Activated naive CD4-positive, alpha-beta T cell treated with anti-CD3 and anti-CD28 coated beads, Interleukin-2, amount 50 U/mL, for 16 hours (primary cell): ENCODE measurements at regions not wholly inside any gene's neighbourhood (a gene's known extent, or its start where the extent isn't known, plus 50 kb on each side); places are given as distances from the start of the nearest gene placed in this dataset.

Experiments used
- DNase-seq: peaks from one replicate; pipeline ENCODE4 v3.0.0-alpha.2; 2020

DNA sequence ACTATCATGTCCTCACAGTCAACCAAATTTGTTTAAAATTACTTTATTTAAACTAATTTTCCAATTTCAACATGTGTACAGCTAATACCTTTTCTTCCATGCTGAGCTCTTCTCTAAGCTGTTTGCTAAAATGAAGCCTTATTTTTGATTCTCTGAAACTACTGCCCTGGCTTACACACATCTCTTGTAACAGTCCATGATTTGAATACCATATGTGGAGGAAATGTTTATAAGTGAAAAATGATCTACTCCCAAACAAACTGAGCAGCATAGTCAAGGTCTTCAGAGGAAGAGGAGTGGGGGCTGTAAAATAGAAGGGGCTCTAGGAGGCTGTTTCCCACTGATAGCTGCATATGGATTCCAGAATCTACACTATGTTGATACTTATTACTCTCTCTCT, 188.7 kb downstream of the ANKRD50 start:
- no peak for DNase-seq

DNA sequence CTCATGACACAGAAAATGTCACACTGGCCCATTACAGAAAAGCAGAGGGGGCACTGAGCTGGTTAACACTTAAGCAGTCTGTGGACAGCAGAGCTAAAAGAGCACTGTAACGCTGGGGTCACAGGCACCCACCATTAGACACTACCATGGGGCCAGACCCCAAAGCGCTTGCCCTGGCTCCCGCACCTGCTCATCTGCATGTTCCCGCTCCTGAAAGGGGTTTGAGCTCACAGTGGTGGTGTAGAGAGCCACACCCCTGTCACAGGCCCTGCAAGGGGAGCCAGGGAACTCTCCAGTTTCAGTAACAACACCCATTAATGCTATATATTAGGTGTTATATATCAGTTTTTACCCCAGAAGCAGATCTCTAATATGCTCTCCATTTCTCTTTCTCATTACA, 187.0 kb downstream of the ANKRD50 start:
- DNase-seq = no peak

DNA sequence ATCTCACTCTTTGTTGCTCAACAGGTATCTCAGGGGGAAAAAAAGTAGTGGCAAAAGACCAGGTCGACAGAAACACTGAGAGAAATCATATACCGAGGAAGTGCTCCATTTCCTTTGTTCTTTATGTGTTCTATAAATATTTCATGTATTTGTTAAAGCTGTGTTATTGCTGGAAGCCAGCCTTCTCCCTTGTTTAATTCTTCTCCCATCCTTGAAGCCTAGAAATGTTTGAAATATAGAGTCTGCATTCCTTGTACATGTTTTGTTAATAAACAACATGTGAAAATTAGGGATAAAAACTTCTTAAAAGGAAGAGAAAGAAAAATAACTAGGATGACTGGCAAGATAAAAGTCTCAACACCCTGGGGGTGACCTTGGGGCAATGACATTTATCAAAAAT, 186.2 kb downstream of the ANKRD50 start:
- DNase-seq = no peak

DNA sequence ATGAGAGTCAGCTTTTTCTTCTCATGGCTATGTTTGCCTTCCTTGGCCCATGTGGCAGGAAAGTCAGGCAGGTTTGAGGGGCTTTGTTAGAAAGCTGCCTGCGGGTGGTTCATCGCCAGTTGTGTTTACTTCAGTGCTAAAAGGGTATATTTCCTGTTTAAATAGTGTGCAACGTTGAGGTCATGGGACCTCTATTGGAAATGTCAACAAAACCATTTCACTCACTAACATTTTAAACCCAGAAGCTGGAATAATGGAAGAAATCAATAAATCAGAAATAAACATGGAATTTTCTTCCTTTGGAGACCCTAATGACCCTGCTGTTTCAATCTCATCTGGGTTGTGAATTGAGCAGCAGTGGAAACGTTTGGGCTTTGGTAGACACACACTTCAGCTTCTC, 185.8 kb downstream of the ANKRD50 start:
- DNase-seq = no peak

DNA sequence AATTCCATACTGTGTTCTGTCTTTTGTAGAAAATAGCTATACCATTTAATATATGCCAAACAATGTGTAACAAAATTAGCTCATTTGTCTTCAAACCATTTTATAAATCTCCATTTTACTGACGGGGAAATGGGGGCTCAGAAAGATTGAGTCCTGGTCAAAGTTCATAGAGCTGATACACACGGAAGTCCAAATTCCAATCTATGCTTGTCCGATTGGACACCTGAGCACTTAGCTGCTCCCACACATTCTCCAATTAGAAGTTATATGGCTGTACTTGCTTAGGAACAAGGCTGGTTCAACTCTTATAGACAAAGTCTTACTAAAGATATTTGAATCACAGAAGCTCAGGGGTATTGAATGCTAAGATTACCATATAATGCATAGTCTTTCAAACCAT, 185.2 kb downstream of the ANKRD50 start:
- no peak for DNase-seq

DNA sequence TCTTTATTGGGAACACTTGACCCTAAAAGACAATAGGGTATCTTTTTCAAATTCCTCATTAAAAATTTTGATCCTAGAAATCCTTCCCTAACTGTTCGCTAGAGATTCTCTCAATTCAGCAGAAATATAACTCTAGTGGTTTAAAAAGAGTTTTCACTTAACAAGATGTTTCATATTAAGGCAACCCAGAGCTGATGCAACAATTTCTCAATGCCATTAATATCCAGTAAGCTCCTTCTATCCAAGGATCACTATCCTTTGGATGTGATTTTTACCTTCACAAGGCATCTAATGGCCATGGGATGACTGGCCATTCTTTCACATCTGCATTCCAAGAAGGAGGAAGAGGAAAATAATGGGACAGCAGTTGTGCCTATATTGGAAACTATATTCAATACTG, 183.4 kb downstream of the ANKRD50 start:
- no peak for DNase-seq

DNA sequence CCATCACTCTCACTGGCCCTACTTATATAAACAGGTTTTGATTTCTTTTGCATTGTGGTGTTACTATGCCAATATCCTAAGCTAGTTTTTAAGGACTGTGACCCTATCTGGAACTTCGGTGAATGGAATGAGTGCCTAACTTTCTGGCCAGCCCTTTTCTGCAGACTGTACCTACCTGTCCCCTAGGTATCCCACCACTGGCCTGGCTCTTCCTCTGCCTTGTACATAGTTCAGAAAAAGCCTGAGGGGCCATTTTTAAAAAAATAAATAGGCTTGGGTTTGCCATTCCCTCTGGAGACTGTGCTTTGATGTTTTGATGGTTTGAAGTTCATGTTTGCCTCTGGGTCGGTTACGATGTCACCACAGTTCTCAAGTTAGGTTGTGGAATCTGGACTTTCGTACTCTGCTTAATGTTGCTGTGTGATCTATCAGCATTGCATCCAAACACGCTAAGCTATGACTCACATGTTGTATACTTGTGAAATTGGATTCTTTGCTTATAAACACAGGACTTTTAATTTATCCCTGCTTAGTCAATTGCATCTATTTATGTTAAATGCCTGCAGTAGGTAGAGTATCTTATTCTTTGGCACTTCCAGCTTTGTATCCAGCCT, 182.0 kb downstream of the ANKRD50 start:
- DNase-seq = no peak

DNA sequence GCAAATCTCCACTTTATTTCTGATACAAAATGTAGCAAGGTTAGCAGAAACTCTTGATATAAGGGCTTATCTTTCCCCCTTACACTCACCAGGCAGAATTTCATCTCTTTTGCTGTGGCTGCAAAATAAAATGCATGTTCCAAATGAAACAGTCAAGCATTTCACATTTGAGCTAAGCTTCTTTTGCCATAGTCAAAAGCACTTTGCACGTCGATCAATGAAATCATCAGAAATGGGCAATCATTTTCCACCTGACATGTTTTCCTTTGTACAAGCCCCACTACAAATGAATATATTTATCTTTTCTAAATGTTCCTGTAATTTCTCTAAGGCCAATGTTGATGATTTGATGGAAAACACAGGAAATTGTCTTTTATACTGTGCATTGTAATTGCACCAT, 178.4 kb downstream of the ANKRD50 start:
- DNase-seq = no peak

DNA sequence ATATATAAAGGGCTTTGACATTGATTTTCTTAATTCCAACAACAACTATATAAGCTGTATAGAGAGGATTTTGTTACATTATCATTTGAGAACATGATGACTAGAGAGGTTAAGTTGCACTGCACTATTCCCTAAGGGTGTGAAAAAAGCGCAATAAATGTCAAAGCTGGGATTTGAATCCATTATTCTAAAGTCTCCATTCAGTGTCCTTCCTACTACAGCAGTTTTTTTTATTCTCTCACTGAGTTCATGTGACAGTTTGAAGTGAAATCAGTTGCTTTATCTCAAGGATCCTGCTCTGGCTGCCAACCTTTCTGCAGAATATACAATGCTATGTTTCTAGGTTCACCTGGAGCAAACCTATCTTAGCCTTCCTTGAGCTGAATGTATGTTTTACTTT, 177.5 kb downstream of the ANKRD50 start:
- DNase-seq = no peak

DNA sequence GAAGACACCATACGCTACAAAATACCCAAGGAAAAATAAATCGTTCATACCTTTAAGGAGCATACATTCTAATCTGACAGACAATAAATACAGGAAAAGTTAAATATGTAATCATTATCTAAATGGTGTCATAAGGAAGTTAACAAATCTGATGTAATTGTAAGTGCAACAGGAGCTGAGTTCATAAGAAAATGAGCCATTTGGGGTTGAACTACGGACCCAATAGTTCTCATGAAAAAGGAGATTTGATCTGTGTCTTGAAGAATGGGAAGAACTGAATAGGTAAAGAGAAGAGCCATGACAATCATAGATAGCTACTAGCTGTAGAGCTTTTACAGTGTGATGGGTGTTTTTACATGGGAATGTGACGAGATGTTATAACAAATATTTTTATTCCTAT, 175.6 kb downstream of the ANKRD50 start:
- DNase-seq = no peak

DNA sequence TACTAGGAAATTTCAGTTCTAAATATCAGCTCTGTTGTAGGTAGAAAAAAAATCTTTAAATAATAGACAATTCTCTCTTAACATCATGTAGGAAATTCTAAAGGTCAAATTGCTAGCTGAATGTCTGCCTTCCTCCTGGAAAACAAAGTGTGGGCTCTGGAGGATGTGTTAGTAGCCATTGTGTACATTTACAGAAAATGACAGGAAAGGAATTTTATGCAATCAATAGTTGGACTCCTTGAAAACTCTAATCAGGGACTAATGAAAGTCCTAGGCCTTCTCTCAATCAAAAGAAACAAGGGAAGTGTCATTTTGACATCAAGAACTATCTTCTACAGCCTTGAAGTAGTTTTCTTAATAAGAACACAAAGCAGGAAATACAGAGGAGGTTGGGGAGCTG, 174.6 kb downstream of the ANKRD50 start:
- no peak for DNase-seq

DNA sequence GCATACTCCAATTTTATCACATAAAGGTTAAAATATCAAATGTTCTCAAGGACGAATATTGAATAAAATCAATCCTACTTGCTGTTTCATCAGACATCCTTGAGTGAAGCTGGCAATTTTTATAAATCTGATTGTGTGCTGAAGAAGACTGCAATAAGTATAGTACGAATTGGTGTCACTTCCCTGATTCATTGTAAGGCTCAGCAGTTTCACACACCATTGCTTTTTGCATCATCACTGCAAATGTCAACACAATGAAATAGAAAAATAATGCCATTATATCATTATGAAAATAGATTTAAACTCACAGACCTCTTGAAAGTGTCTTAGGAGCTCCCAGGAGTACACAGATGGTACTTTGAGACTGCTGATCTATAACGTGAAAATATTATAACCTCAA, 172.5 kb downstream of the ANKRD50 start:
- DNase-seq = no peak

DNA sequence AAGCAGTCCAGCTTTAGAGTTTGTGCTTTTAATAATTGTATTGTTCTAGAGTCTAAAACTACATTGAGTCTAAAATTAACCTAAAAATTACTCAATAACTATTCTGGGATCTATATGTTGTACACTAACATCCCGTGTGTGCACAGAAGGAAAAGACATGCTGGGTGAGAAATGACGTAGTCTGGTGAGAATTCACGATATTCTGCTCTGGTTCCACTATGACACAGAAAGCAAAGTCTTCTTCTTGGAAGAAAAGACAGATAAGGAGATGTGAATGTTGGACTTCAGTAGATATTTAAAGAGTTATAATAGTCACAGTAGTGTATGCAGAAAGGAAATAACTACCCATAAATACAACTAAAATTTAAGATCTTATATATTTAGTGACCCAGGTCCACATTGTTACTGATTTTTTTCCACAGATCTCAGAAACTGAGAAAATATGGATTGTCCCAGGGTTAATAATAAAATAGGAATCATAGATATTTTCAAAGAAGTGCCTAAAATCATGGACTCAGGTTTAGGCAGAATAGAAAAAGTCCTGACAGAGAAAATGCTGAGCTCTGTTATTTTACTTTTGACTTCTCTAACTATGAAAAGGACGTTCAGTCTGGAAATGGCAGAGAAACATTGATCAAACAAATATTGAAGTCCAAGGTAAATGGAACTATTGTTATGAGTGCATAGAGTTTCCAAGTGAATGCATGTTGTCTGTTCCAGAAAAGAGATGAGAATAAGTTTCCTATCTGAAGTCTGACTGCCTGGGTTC, 170.7 kb downstream of the ANKRD50 start:
- DNase-seq = no peak

DNA sequence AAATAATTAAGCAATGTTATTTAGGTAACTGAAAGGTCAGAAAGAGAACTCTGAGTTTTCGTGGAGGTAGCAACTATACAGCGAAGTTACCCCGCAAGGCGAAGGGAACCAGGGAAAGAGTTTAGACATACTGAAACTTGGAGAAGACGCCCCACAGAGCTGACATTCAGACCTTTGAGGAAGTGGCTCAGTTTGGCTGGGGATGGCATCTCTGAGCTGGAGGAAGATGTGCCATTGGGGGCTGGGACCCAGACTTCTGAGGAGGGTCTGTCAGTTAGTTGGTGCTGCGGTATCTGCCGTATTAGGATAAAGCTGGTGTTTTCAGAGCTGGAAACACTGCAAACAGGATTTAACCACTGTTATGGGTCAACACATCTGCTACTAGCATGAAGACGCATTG, 156.6 kb downstream of the ANKRD50 start:
- DNase-seq = no peak

DNA sequence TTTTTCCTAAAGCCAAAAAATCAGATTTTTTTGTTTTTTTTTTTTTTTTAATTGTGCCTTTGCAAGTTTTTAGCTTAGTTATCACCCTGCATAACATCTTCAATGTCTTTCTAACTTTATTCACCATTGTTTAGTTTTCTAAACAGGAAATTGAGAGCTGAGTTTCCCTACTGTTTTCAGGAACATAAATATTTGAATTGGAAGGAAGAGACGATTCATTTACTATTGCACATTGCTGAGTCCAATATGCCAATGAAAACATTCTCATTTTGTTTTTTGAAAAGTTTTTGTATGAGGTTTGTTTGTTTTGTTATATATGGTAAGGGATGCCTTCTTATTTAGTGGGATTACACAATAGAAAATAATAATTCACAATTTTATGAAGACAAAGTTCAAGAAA, 148.4 kb downstream of the ANKRD50 start:
- DNase-seq = no peak

DNA sequence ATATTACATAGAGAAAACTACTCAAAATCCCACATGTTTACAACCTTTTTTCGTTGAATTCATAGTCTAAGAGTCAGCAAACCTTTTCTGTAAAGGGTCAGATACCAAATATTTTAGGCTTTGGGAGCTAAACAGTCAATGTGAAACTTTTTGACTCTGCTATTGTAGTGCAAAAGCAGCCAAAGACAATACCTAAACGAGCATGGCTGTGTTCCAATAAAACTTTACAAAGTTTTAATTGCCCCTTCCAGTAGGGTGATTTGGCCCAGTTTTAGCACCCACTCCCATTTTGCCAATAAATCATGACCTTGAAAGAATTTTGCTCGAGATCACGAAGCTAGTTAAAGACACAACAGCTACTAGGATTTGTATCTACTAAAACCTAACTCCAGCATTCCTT, 147.2 kb downstream of the ANKRD50 start:
- DNase-seq = no peak

DNA sequence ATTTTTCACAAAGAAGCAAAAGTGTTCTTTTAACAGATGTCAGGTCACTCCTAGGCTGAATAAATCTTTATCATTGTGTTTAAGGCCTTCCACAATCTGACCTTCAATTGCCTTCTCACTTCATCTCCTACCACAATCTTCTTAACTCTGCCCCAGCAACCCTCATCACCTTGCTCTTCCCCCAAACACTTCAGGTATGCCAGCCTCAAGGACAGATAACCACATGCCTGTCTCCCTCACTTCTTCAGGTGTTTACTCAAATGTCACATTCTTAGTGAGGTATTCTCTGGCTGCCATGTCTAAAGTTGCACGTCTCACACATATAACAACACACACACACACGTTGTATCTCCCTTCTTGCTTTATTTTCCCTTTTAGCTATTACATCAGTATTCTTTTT, 146.5 kb downstream of the ANKRD50 start:
- no peak for DNase-seq

DNA sequence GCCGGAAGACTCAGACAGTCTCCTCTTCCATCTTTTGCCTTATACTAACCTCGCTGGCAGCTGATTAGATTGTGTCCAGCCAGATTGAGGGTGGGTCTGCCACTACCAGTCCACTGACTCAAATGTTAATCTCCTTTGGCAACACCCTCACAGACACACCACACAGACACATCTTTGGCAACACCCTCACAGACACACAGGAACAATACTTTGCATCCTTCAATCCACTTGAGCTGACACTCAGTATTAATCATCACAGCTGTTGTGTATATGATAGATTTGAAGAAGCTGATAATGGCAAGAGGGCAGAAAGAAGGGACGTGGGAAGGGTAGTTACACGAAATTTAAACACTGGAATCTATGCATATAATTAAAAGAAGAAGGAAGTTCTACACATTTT, 139.5 kb downstream of the ANKRD50 start:
- no peak for DNase-seq

DNA sequence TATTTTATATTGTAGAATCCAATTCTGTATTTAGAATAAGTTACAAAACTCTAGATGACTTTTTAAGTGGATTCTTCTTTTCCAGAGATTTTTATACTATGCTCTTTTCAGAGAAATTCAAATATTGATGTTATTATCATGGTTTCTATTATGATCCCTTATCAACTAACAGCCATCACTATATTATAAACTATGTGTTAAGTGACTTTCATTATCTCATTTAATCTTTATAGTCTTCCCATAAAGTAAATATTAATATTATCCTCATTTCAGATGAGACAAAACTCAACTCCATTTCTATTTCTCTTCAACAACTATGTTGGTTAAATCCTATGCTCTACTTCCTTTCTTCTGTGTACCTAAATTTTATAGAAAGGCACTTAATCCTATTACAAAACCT, 132.6 kb downstream of the ANKRD50 start:
- DNase-seq = no peak

DNA sequence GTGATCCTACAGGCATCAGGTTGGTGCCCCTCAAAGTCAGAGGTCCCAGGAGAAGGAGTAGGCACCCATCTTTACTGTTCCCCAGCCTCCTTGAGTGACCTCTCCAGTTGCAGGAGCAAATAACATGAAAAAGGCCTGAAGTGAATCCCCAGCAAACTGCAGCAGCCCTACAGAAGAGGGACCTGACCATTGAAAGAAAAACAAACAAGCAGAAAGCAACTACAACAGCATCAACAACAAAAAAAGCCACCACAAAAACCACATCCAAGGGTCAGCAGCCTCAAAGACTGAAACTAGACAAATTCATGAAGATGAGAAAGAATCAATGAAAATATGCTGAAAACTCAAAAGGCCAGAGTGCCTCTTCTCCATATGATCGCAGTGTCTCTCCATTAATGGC, 128.7 kb downstream of the ANKRD50 start:
- DNase-seq = no peak

DNA sequence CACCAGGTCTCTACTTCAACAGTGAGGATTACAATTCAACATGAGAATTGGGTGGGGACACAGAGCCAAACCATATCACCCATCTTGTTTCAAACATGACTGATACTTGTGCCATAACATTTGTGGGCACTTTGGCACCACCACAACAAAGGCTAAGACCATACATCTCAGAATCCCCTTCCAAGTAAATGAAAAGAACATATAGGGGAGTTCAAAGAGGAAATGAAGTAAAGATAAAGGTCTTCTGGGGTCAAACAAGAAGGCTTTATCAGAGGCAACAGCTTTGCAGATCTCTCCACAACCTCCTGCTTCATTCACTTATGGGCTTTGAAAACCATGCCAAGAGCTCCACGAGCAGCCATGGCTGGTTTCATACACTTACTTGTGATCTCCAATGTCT, 122.7 kb downstream of the ANKRD50 start:
- no peak for DNase-seq

DNA sequence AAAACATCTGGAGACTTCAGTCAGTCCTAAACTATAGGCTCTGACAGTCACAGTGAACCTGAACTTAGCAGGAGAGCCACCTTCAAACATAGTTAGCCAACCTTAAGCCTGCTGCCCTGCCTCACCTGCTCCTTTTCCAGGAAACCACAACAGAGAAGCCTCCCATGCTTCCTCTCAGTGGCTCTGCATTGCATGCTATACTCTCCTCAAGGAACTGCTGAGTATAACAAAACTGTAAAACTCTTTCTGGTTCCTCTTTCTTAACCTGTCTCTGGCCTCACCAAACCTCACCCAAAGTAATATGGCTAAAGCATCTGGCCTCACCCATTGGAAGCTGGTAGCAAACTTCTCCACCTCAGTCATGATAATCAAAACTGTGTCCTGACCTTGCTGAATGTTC, 122.1 kb downstream of the ANKRD50 start:
- DNase-seq = no peak

DNA sequence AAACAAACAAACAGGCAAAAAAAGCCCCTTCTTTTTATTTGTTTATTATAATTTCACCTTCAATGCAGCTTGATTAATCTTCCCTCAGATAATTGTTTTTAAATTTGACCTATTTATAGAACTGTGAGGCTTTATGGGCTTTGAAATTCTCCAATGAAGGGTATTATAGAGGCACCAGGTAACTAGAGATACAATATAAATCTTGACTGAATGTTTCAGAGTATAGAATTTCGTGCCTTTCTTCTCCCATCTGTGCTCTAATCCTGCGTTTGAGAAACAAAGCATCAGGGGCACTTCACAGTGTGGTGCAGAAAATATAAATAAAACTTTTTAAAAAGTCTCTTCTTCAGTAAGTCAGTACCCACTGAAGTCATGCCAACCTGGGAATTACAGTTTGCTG, 120.9 kb downstream of the ANKRD50 start:
- no peak for DNase-seq

DNA sequence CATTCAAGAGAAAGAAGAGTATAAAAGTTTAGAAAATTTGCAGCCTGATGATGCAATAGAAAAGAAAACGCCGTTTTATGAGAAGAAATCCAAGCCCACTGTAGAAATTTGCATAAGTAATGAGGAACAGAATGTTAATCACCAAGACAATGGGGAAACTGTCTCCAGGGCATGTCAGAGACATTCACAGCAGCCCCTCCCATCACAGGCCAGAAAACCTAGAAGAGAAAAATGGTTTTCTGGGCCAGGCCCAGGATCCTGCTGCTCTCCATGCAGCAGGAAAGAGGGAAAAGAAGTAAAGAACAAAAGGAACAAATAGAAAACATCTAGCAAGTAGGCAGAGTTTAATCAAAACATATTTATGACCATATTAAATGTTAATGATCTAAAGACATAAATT, 119.0 kb downstream of the ANKRD50 start:
- DNase-seq = no peak

DNA sequence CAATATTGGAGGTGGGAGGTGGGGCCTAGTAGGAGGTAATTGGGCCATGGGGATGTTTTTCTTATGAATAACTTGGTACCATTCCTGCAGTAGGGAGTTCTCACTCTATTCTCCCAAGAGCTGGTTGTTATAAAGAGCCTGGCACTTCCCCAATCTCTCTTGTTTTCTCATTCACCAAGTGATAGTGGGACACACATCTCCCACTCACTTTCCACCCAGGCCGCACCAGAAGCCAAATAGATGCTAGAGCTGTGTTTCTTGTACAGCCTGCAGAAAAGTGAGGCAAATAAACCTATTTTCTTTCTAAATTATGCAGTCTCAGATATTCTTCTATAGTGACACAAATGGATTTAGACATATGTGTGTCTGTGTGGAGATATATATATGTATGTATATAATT, 117.6 kb downstream of the ANKRD50 start:
- no peak for DNase-seq
